ENCODE measurements at regions not wholly inside any gene's neighbourhood (a gene's known extent, or its start where the extent isn't known, plus 50 kb on each side); places are given as distances from the start of the nearest gene placed in this dataset.

- DNase-seq (ENCODE audit: low read depth) = no peak
- H3K4me3 ChIP-seq (ENCODE audit: low read depth, low read length) = no peak overlapping the region
- TF ChIP-seq CTCF (IDR thresholded peaks at IDR 0.05; ENCODE audit: insufficient read depth, low read length) = no peak
These were observed 266.2 kb upstream of the FOXF1 start for GRCh38 chr16:86244158-86244557.

GRCh38 chr16:86244936-86245335, 265.4 kb upstream of the FOXF1 start:
- no peak for DNase-seq (ENCODE audit: low read depth)
- TF ChIP-seq CTCF (IDR thresholded peaks at IDR 0.05; ENCODE audit: insufficient read depth, low read length) = no peak
- no peak overlapping the region for H3K4me3 ChIP-seq (ENCODE audit: low read depth, low read length)

DNA sequence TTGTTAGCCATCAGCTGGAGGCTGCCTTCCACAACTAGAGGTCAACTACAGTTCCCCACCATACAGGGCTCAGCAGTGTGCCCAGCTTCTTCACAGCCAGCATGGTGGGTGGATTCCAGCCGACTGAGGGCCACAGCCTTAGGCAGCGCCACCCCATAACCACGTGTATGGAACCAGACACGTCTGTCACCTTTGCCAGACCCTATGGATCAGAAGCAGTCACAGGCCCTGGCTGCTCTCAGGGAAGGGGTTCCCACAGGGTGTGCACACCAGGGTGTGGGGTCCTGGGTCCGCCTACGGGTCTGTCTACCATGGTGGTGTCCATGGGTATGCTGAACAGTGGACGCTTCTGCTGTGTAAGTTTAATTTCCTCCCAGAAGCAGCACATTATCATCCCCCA, 265.0 kb upstream of the FOXF1 start:
- TF ChIP-seq CTCF (IDR thresholded peaks at IDR 0.05; ENCODE audit: insufficient read depth, low read length) = no peak
- DNase-seq (ENCODE audit: low read depth) = no peak
- H3K4me3 ChIP-seq (ENCODE audit: low read depth, low read length) = no peak overlapping the region

DNA sequence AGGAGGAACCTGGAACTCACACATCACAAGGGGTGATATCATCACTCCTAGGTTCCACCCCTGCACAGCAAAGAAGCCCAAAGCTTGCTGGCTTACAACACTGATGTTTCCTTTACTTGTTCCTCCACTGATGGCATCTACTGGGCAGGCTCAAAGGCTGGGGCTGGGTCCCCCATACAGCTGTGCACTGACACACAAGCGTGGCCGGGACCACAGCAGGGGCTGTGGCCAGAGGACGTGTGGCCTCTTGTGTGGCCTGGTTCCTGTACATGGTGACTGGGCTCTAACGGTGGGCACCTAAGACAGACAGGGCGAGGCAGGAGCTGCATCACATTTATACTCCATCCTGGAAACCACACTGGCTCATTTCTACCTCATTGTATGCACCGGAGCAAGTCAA, 264.4 kb upstream of the FOXF1 start:
- no peak for DNase-seq (ENCODE audit: low read depth)
- no peak overlapping the region for H3K4me3 ChIP-seq (ENCODE audit: low read depth, low read length)
- TF ChIP-seq CTCF (IDR thresholded peaks at IDR 0.05; ENCODE audit: insufficient read depth, low read length) = no peak

- TF ChIP-seq CTCF (IDR thresholded peaks at IDR 0.05; ENCODE audit: insufficient read depth, low read length) = no peak
- no peak overlapping the region for H3K4me3 ChIP-seq (ENCODE audit: low read depth, low read length)
- DNase-seq (ENCODE audit: low read depth) = no peak
These were observed 261.9 kb upstream of the FOXF1 start for GRCh38 chr16:86248310-86248905.

DNA sequence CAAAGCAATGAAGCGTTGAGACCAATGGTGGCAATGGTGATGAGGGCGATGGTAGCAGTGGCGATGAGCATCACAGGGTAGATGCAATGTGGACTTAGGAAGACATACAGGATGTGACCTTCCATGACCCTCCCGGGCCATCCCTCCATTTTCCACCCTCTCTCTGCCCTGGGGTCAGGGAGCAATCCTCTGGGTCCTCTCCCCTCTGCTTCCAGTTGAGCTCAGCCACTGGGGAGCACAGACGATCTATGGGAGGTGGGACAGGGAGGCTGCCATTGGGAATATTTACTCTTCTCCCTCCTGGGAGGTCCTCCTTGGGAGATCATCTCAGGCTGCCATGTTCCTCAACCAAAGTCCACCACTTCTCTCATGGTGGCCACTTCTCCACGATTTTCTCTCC, 260.7 kb upstream of the FOXF1 start:
- no peak for DNase-seq (ENCODE audit: low read depth)
- TF ChIP-seq CTCF (IDR thresholded peaks at IDR 0.05; ENCODE audit: insufficient read depth, low read length) = no peak
- no peak overlapping the region for H3K4me3 ChIP-seq (ENCODE audit: low read depth, low read length)

- H3K4me3 ChIP-seq (ENCODE audit: low read depth, low read length) = no peak overlapping the region
- no peak for DNase-seq (ENCODE audit: low read depth)
- TF ChIP-seq CTCF (IDR thresholded peaks at IDR 0.05; ENCODE audit: insufficient read depth, low read length) = no peak
These were observed 258.6 kb upstream of the FOXF1 start for GRCh38 chr16:86251682-86252081.

Measured in fibroblast of the aortic adventitia (primary cell).